Breast epithelium (tissue), 4 donors: ENCODE measurements at regions not wholly inside any gene's neighbourhood (a gene's known extent, or its start where the extent isn't known, plus 50 kb on each side); places are given as distances from the start of the nearest gene placed in this dataset.

ENCODE experiments used
- DNase-seq, 2 donors: peaks; one replicate each; pipeline ENCODE4 v3.0.0-alpha.2; 2019; ENCODE audit warnings: low spot score in 2 of 2
- H3K27ac ChIP-seq, 2 donors: fragments of 200-600 bp; sonication (generic) in 1 of 2; one replicate each; pipeline ENCODE4 v1.5.1; 2016 to 2019; ENCODE audit warnings: mild to moderate bottlenecking in 1 of 2
- H3K27me3 ChIP-seq, 2 donors: fragments of 200-600 bp; sonication (generic) in 1 of 2; one replicate each; pipeline versions ENCODE4 v1.5.1 to v1.6.0; 2017 to 2019; ENCODE audit warnings: control low read depth in 1 of 2, mild to moderate bottlenecking in 1 of 2
- H3K36me3 ChIP-seq: fragments of 200-600 bp; one replicate; pipeline ENCODE4 v1.5.1; 2019
- H3K4me1 ChIP-seq, 2 donors: fragments of 200-600 bp; sonication (generic); one replicate each; pipeline ENCODE4 v1.5.1; 2016 to 2019; ENCODE audit warnings: control low read depth in 1 of 2
- H3K4me3 ChIP-seq, 3 donors: fragments of 200-600 bp; sonication (generic); 1 replicate in 2 of 3; 2 replicates in 1 of 3; pipeline ENCODE4 v1.5.1; 2016 to 2019; ENCODE audit warnings: mild to moderate bottlenecking in 3 of 3, moderate library complexity in 2 of 3
- H3K9me3 ChIP-seq, 2 donors: fragments of 200-600 bp; sonication (generic) in 1 of 2; one replicate each; pipeline ENCODE4 v1.5.1; 2016 to 2019; ENCODE audit warnings: control low read depth in 1 of 2
- CTCF ChIP-seq, 3 donors: fragments of 450-650 bp; IDR thresholded peaks; one replicate each; pipeline ENCODE4 v1.5.1; 2016 to 2017; ENCODE audit warnings: antibody characterized with exemption in 3 of 3, mild to moderate bottlenecking in 3 of 3, moderate library complexity in 3 of 3
- POLR2A ChIP-seq: fragments of 450-650 bp; IDR thresholded peaks from one replicate; pipeline ENCODE4 v1.6.1; 2016; ENCODE audit warnings: antibody characterized with exemption, mild to moderate bottlenecking, moderate library complexity
- POLR2AphosphoS5 ChIP-seq, 3 donors: sonication (generic); formaldehyde crosslinking; IDR thresholded peaks; one replicate each; pipeline ENCODE4 v1.6.1; 2017; ENCODE audit warnings: antibody characterized with exemption in 3 of 3
- intact Hi-C: fragments of 100-400 bp; cut with DNase I; formaldehyde crosslinking; loops from one replicate; pipeline ENCODE4 v1.15.1; 2023; ENCODE audit warnings: low total_unique reads

GRCh38 chr13:99896369-99897075 lies 75.0 kb downstream of the ZIC5 start:
- peaks cover 0 to 38% of the 10 kb centered on the region in 2 donors for H3K27me3 ChIP-seq

GRCh38 chr13:99895444-99896368 lies 75.9 kb downstream of the ZIC5 start:
- intact Hi-C loops: no loop called here
- H3K27me3 ChIP-seq: peaks cover 0 to 38% of the 10 kb centered on the region in 2 donors
- peaks cover 0 to 7% of the 10 kb centered on the region in 2 donors for H3K4me1 ChIP-seq
- no peaks in the 10 kb centered on the region for H3K36me3 ChIP-seq
- no peak for DNase-seq
- no peaks in the 10 kb centered on the region for H3K9me3 ChIP-seq
- H3K4me3 ChIP-seq: peak overlapping the region; percentile 31 to 65 (median 39)
- no peak overlapping the region for H3K27ac ChIP-seq
- TF ChIP-seq POLR2AphosphoS5 (IDR thresholded peaks at IDR 0.05) (no peak), POLR2A (no peak), CTCF (IDR thresholded peaks at IDR 0.05) (no peak)

More at GRCh38 chr13:99896369-99897075, 75.0 kb downstream of the ZIC5 start:
- Histone ChIP-seq H3K27ac (no peak overlapping the region), H3K36me3 (no peaks in the 10 kb centered on the region), H3K4me1 (peaks cover 0 to 7% of the 10 kb centered on the region in 2 donors), H3K9me3 (no peaks in the 10 kb centered on the region), H3K4me3 (peak overlapping the region in 1 of 3 donors; percentile 65)
- no peak for DNase-seq
- intact Hi-C loops: no loop called here
- TF ChIP-seq POLR2A (no peak), POLR2AphosphoS5 (IDR thresholded peaks at IDR 0.05) (no peak), CTCF (IDR thresholded peaks at IDR 0.05) (no peak)

GRCh38 chr13:99894840-99895443 lies 76.6 kb downstream of the ZIC5 start:
- Histone ChIP-seq H3K27me3 (peaks cover 0 to 38% of the 10 kb centered on the region in 2 donors), H3K9me3 (no peaks in the 10 kb centered on the region), H3K36me3 (no peaks in the 10 kb centered on the region), H3K4me3 (peak overlapping the region; percentile 31 to 65 (median 39)), H3K4me1 (peaks cover 0 to 7% of the 10 kb centered on the region in 2 donors), H3K27ac (no peak overlapping the region)
- no peak for DNase-seq
- intact Hi-C loops: no loop called here
- TF ChIP-seq POLR2AphosphoS5 (IDR thresholded peaks at IDR 0.05) (no peak), POLR2A (no peak)

- intact Hi-C loops: no loop called here
- Histone ChIP-seq H3K4me3 (peak overlapping the region in 2 of 3 donors; percentile 31 to 65), H3K4me1 (peaks cover 0 to 7% of the 10 kb centered on the region in 2 donors), H3K9me3 (no peaks in the 10 kb centered on the region), H3K27ac (no peak overlapping the region), H3K36me3 (no peaks in the 10 kb centered on the region), H3K27me3 (peaks cover 0 to 38% of the 10 kb centered on the region in 2 donors)
- DNase-seq: no peak
- TF ChIP-seq POLR2AphosphoS5 (IDR thresholded peaks at IDR 0.05) (no peak), CTCF (IDR thresholded peaks at IDR 0.05) (no peak), POLR2A (no peak)
Measured at GRCh38 chr13:99894105-99894839, 77.3 kb downstream of the ZIC5 start.

GRCh38 chr13:99893567-99893966 lies 78.0 kb downstream of the ZIC5 start:
- no peak for DNase-seq
- no peak for TF ChIP-seq CTCF (IDR thresholded peaks at IDR 0.05)
- no peak overlapping the region for H3K4me3 ChIP-seq
- H3K36me3 ChIP-seq: no peaks in the 10 kb centered on the region
- peaks cover 0 to 7% of the 10 kb centered on the region in 2 donors for H3K4me1 ChIP-seq
- no peak overlapping the region for H3K27ac ChIP-seq
- H3K27me3 ChIP-seq: peaks cover 0 to 34% of the 10 kb centered on the region in 2 donors
- H3K9me3 ChIP-seq: no peaks in the 10 kb centered on the region
- intact Hi-C loops: no loop called here
